H1 (cell line): ENCODE measurements at regions not wholly inside any gene's neighbourhood (a gene's known extent, or its start where the extent isn't known, plus 50 kb on each side); places are given as distances from the start of the nearest gene placed in this dataset.

ENCODE experiments used
- CTCF ChIA-PET: fragments of 300-600 bp; sonication (Branson Sonifier 250); formaldehyde crosslinking; loops from one replicate; lab custom pipeline; 2021; ENCODE audit not compliant: partially characterized antibody; lab: Charles Lee
- POLR2A ChIA-PET: fragments of 300-600 bp; sonication (Branson Sonifier 250); formaldehyde crosslinking; loops from one replicate; lab custom pipeline; 2021; ENCODE audit warnings: inconsistent platforms; ENCODE audit not compliant: partially characterized antibody; lab: Charles Lee
- DNase-seq, 2 experiments: peaks; one replicate each; pipeline versions ENCODE4 v3.0.0 to v3.0.0-alpha.2; 2010 to 2022; ENCODE audit warnings: low spot score in 2 of 2, low read depth in 1 of 2, mixed read lengths in 1 of 2
- FAIRE-seq: peaks from 2 replicates; lab custom pipeline; 2011; peaks lifted over from hg19 to GRCh38; lab: Jason Lieb, UNC
- H2AFZ ChIP-seq: 2 replicates; pipeline ENCODE4 v1.8.1; 2012; ENCODE audit warnings: low read length, inconsistent platforms
- H2AK5ac ChIP-seq: 2 replicates; pipeline ENCODE4 v1.6.1; 2013; ENCODE audit warnings: low read depth, low read length
- H2BK120ac ChIP-seq: replicated peaks from 2 replicates; pipeline ENCODE3; 2013; ENCODE audit warnings: low read depth, low read length, inconsistent platforms
- H2BK12ac ChIP-seq: 2 replicates; pipeline ENCODE4 v1.6.1; 2013; ENCODE audit warnings: low read depth, low read length
- H2BK15ac ChIP-seq: 2 replicates; pipeline ENCODE4 v1.6.1; 2013; ENCODE audit warnings: low read length
- H2BK20ac ChIP-seq: 2 replicates; pipeline ENCODE4 v1.6.1; 2013; ENCODE audit warnings: low read length
- H2BK5ac ChIP-seq: 2 replicates; pipeline ENCODE4 v1.6.1; 2013; ENCODE audit warnings: low read depth, low read length
- H3K14ac ChIP-seq: 2 replicates; pipeline ENCODE4 v1.6.1; 2013; ENCODE audit warnings: inconsistent platforms; ENCODE audit not compliant: insufficient read length
- H3K18ac ChIP-seq: 2 replicates; pipeline ENCODE4 v1.6.1; 2013; ENCODE audit warnings: low read length; ENCODE audit errors: extremely low read depth
- H3K23ac ChIP-seq: 2 replicates; pipeline ENCODE4 v1.6.1; 2013; ENCODE audit warnings: inconsistent platforms; ENCODE audit not compliant: insufficient read length
- H3K23me2 ChIP-seq: 2 replicates; pipeline ENCODE4 v1.6.1; 2013; ENCODE audit warnings: low read depth, low read length
- H3K27ac ChIP-seq: 2 replicates; pipeline ENCODE4 v1.6.1; 2011; ENCODE audit warnings: low read depth, low read length, inconsistent platforms
- H3K27me3 ChIP-seq, 4 experiments: replicated peaks in 1 of 4; 1 replicate in 1 of 4; 2 replicates in 3 of 4; pipeline versions ENCODE4 v1.6.1 to v1.8.1; 2011 to 2013; ENCODE audit warnings: low read length in 3 of 4, mild to moderate bottlenecking in 3 of 4, inconsistent platforms in 2 of 4, mixed read lengths in 2 of 4, moderate library complexity in 1 of 4; ENCODE audit not compliant: control insufficient read depth in 3 of 4, insufficient read depth in 3 of 4; ENCODE audit errors: extremely low read depth in 1 of 4
- H3K36me3 ChIP-seq, 4 experiments: 2 replicates each; pipeline versions ENCODE4 v1.6.1 to v1.8.1; 2011 to 2013; ENCODE audit warnings: mild to moderate bottlenecking in 4 of 4, low read length in 3 of 4, moderate library complexity in 2 of 4, control low read depth in 1 of 4, inconsistent platforms in 1 of 4; ENCODE audit not compliant: insufficient read depth in 4 of 4, control insufficient read depth in 2 of 4
- H3K4ac ChIP-seq: replicated peaks from 2 replicates; pipeline ENCODE3; 2013; ENCODE audit warnings: low read length, low read depth, mixed read lengths, inconsistent platforms; ENCODE audit not compliant: insufficient read length
- H3K4me1 ChIP-seq, 4 experiments: replicated peaks in 1 of 4; 1 replicate in 1 of 4; 2 replicates in 3 of 4; pipeline versions ENCODE4 v1.6.1 to v1.8.1; 2011 to 2013; ENCODE audit warnings: low read length in 3 of 4, inconsistent platforms in 2 of 4, mixed read lengths in 1 of 4; ENCODE audit not compliant: insufficient read depth in 4 of 4, control insufficient read depth in 3 of 4
- H3K4me2 ChIP-seq, 2 experiments: 2 replicates each; pipeline versions ENCODE4 v1.6.1 to v1.8.1; 2011 to 2013; ENCODE audit warnings: low read depth in 2 of 2, low read length in 2 of 2, control low read depth in 1 of 2, inconsistent platforms in 1 of 2, mild to moderate bottlenecking in 1 of 2; ENCODE audit not compliant: insufficient read depth in 1 of 2
- H3K4me3 ChIP-seq, 4 experiments: fragments of 200-600, 300-600 bp in 1 of 4; sonication (generic), shearing (Covaris generic), sonication (Bioruptor Twin) in 1 of 4; 2 replicates each; pipeline versions ENCODE4 v1.5.1 to v1.8.1; 2011 to 2016; ENCODE audit warnings: low read length in 4 of 4, low read depth in 3 of 4, control low read depth in 2 of 4, inconsistent platforms in 2 of 4, mild to moderate bottlenecking in 2 of 4, mixed read lengths in 1 of 4, moderate library complexity in 1 of 4; ENCODE audit not compliant: insufficient read depth in 2 of 4; ENCODE audit errors: extremely low read depth in 1 of 4
- H3K56ac ChIP-seq: replicated peaks from 2 replicates; pipeline ENCODE3; 2013; ENCODE audit warnings: low read depth, mild to moderate bottlenecking, mixed read lengths, low read length, inconsistent platforms; ENCODE audit not compliant: insufficient read length
- H3K79me1 ChIP-seq: 2 replicates; pipeline ENCODE4 v1.6.1; 2013; ENCODE audit warnings: low read depth, low read length, control low read depth
- H3K79me2 ChIP-seq, 2 experiments: 2 replicates each; pipeline versions ENCODE4 v1.6.1 to v1.8.1; 2012 to 2013; ENCODE audit warnings: low read length in 2 of 2, mild to moderate bottlenecking in 2 of 2, inconsistent platforms in 1 of 2; ENCODE audit not compliant: insufficient read depth in 2 of 2, control insufficient read depth in 1 of 2
- H3K9ac ChIP-seq, 4 experiments: replicated peaks in 1 of 4; 1 replicate in 1 of 4; 2 replicates in 3 of 4; pipeline versions ENCODE4 v1.6.1 to v1.8.1; 2011 to 2013; ENCODE audit warnings: low read depth in 3 of 4, low read length in 3 of 4, control low read depth in 2 of 4, mild to moderate bottlenecking in 2 of 4, moderate library complexity in 2 of 4, inconsistent platforms in 1 of 4; ENCODE audit errors: extremely low read depth in 1 of 4
- H3K9me3 ChIP-seq, 2 experiments: 2 replicates each; pipeline versions ENCODE4 v1.6.1 to v1.8.1; 2012 to 2013; ENCODE audit warnings: mild to moderate bottlenecking in 2 of 2, moderate library complexity in 2 of 2, control low read depth in 1 of 2, inconsistent platforms in 1 of 2, low read depth in 1 of 2, low read length in 1 of 2, mixed read lengths in 1 of 2; ENCODE audit not compliant: insufficient read depth in 2 of 2
- H4K20me1 ChIP-seq, 2 experiments: replicated peaks in 1 of 2; 2 replicates each; pipeline versions ENCODE3 to v1.8.1; 2011 to 2013; ENCODE audit warnings: inconsistent platforms in 2 of 2, low read length in 2 of 2, mild to moderate bottlenecking in 1 of 2; ENCODE audit not compliant: insufficient read depth in 2 of 2, control insufficient read depth in 1 of 2
- H4K5ac ChIP-seq: 2 replicates; pipeline ENCODE4 v1.6.1; 2013; ENCODE audit warnings: low read length, low read depth, mixed read lengths, inconsistent platforms; ENCODE audit not compliant: insufficient read length
- H4K8ac ChIP-seq: 2 replicates; pipeline ENCODE4 v1.8.0; 2013; ENCODE audit warnings: mild to moderate bottlenecking, moderate library complexity, low read length, inconsistent platforms; ENCODE audit not compliant: insufficient read depth; ENCODE audit errors: extremely low read depth
- H4K91ac ChIP-seq: replicated peaks from 2 replicates; pipeline ENCODE3; 2013; ENCODE audit warnings: low read length, mixed read lengths, inconsistent platforms; ENCODE audit not compliant: insufficient read length
- BRCA1 ChIP-seq: IDR thresholded peaks from 2 replicates; pipeline ENCODE4 v1.6.1; 2012; ENCODE audit warnings: low read depth, low read length, improper control_type of control experiment
- CEBPB ChIP-seq: IDR thresholded peaks from 2 replicates; pipeline ENCODE4 v1.6.1; 2012; ENCODE audit warnings: low read depth, low read length
- CHD1 ChIP-seq: IDR thresholded peaks from 2 replicates; pipeline ENCODE4 v1.6.1; 2012; ENCODE audit warnings: low read depth, low read length, improper control_type of control experiment
- EZH2 ChIP-seq: fragments of 200-600 bp; sonication (generic); IDR thresholded peaks from 2 replicates; pipeline ENCODE4 v1.7.1; 2012; ENCODE audit warnings: low read depth, mild to moderate bottlenecking, moderate library complexity, low read length, inconsistent platforms; ENCODE audit not compliant: severe bottlenecking
- FOSL1 ChIP-seq: IDR thresholded peaks from 2 replicates; pipeline ENCODE4 v1.6.1; 2011; ENCODE audit warnings: mild to moderate bottlenecking, low read depth, low read length, moderate library complexity; ENCODE audit not compliant: insufficient read depth
- GTF2F1 ChIP-seq: IDR thresholded peaks from 2 replicates; pipeline ENCODE4 v1.6.1; 2012; ENCODE audit warnings: low read depth, low read length, improper control_type of control experiment, borderline replicate concordance
- HDAC6 ChIP-seq: IDR thresholded peaks from one replicate; pipeline ENCODE4 v1.7.1; 2012; ENCODE audit warnings: low read depth, mild to moderate bottlenecking, inconsistent platforms, low read length, moderate library complexity
- MAFK ChIP-seq: IDR thresholded peaks from 2 replicates; pipeline ENCODE4 v1.6.1; 2012; ENCODE audit warnings: low read depth, mild to moderate bottlenecking, improper control_type of control experiment, low read length
- NANOG ChIP-seq: IDR thresholded peaks from 2 replicates; pipeline ENCODE4 v1.6.1; 2011; ENCODE audit warnings: low read length, low read depth, mild to moderate bottlenecking, inconsistent platforms; ENCODE audit not compliant: insufficient read depth, poor library complexity, severe bottlenecking
- POU5F1 ChIP-seq: IDR thresholded peaks from 2 replicates; pipeline ENCODE4 v1.6.1; 2011; ENCODE audit warnings: low read depth, mild to moderate bottlenecking, low read length, moderate library complexity
- RXRA ChIP-seq: IDR thresholded peaks from 2 replicates; pipeline ENCODE4 v1.6.1; 2011; ENCODE audit warnings: low read depth, mild to moderate bottlenecking, low read length, moderate library complexity; ENCODE audit not compliant: insufficient read depth
- SIRT6 ChIP-seq: IDR thresholded peaks from one replicate; pipeline ENCODE4 v1.7.1; 2012; ENCODE audit warnings: low read length, inconsistent platforms
- SP1 ChIP-seq: IDR thresholded peaks from 2 replicates; pipeline ENCODE4 v1.6.1; 2011; ENCODE audit warnings: low read depth, low read length
- WGBS, 2 experiments: shearing (Covaris generic) in 1 of 2; methylation state at CpG; one replicate each; pipeline versions ENCODE4 v1.1.6 to v1.1.7; 2013 to 2015; ENCODE audit warnings: low lambda C conversion rate in 2 of 2, mixed read lengths in 2 of 2, inconsistent platforms in 1 of 2, low coverage in 1 of 2, missing lambda C conversion rate in 1 of 2; ENCODE audit not compliant: insufficient replicate concordance in 2 of 2, insufficient coverage in 1 of 2, insufficient read length in 1 of 2; ENCODE audit errors: extremely low coverage in 1 of 2, missing lambda C conversion rate in 1 of 2; 5-methylcytosine and 5-hydroxymethylcytosine counted together

DNA sequence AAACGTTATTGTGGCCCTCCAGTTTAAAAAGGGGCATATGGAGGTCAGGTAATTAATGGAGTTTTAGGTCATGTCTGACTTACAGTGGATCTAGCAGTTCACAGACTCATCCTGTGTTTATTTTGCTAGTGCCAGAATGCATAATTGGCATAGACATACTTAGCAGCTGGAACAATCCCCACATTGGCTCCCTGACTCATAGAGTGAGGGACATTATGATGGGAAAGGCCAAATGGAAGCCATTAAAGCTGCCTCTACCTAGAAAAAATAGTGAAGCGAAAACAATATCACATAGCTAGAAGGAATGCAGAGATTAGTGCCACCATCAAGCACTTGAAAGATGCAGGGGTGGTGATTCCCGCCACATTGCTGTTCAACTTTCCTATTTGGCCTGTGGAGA lies 610.7 kb downstream of the SLITRK5 start:
- Histone ChIP-seq H3K4me1 (no peaks in the 10 kb centered on the region), H2BK20ac (no peak overlapping the region), H3K23me2 (no peaks in the 10 kb centered on the region), H4K5ac (no peak overlapping the region), H3K9me3 (peaks cover 13 to 14% of the 10 kb centered on the region in 2 experiments), H3K79me1 (no peaks in the 10 kb centered on the region), H2BK5ac (no peak overlapping the region), H2AFZ (no peak overlapping the region), H3K56ac (no peak overlapping the region), H2AK5ac (no peak overlapping the region), H3K36me3 (no peaks in the 10 kb centered on the region; a peak in 1 of 8 replicates), H3K18ac (no peak overlapping the region), H4K20me1 (no peaks in the 10 kb centered on the region), H4K91ac (no peak overlapping the region), H3K4me2 (no peak overlapping the region), H2BK120ac (no peak overlapping the region), H3K27ac (no peak overlapping the region), H3K79me2 (no peaks in the 10 kb centered on the region), H3K9ac (no peak overlapping the region), H2BK12ac (no peak overlapping the region), H3K4me3 (no peak overlapping the region), H3K14ac (no peak overlapping the region), H3K23ac (no peak overlapping the region), H2BK15ac (no peak overlapping the region), H3K4ac (no peak overlapping the region), H3K27me3 (no peaks in the 10 kb centered on the region), H4K8ac (no peak overlapping the region)
- DNase-seq (no peak), FAIRE-seq (no peak)
- WGBS, 2 experiments, result 90% methylated on average over 3 of the region's 3 CpGs; no CpG with 5 or more reads in 1 of the 2 experiments
- ChIA-PET CTCF (no interaction called here), POLR2A (no interaction called here)
- TF ChIP-seq BRCA1 (no peak), GTF2F1 (no peak), EZH2 (no peak), CEBPB (no peak), POU5F1 (no peak), NANOG (no peak), MAFK (no peak), FOSL1 (no peak), SP1 (no peak), RXRA (no peak), HDAC6 (no peak), SIRT6 (no peak), CHD1 (no peak)
